ENCODE measurements at regions not wholly inside any gene's neighbourhood (a gene's known extent, or its start where the extent isn't known, plus 50 kb on each side); places are given as distances from the start of the nearest gene placed in this dataset.

- ATAC-seq = no peak
Measured at GRCh38 chr14:61129168-61129745, 148.2 kb downstream of the SLC38A6 start.

DNA sequence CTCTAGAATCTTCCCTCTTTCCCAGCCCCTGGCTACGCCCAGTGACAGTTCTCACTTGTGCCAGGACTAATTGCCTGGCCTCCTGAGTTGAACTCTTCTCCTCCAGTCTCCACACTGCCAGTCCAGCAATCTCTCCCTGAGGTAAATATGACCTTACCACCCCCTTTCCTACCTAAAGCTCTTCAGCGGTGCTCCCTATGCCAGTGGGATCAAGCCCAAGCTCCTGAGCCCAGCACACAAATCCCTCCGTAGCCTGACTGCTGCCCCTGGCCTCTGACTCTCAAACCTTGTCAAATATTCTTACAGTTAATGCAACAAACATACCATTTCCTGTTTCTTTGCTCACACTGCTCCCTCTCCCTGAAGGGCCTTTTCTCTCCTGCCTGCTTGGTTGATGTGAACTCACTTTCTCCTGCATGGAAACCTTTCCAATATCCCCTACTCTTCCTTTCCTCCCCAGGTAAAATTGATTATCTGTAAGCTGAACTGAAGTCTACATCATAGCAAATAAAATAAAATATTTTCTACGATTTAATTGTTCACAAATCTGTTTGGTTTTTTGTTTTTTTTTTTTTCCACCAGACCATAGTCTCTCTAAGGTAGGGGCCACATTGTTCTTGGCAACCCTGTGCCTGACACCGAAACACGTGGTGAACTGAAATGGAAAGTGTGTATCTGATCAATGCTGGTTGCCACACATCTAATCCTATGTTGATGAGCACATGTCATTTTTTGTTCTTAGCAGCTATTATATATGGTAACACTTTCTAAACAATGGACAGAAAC is 147.5 kb downstream of the SLC38A6 start:
- ATAC-seq = no peak

DNA sequence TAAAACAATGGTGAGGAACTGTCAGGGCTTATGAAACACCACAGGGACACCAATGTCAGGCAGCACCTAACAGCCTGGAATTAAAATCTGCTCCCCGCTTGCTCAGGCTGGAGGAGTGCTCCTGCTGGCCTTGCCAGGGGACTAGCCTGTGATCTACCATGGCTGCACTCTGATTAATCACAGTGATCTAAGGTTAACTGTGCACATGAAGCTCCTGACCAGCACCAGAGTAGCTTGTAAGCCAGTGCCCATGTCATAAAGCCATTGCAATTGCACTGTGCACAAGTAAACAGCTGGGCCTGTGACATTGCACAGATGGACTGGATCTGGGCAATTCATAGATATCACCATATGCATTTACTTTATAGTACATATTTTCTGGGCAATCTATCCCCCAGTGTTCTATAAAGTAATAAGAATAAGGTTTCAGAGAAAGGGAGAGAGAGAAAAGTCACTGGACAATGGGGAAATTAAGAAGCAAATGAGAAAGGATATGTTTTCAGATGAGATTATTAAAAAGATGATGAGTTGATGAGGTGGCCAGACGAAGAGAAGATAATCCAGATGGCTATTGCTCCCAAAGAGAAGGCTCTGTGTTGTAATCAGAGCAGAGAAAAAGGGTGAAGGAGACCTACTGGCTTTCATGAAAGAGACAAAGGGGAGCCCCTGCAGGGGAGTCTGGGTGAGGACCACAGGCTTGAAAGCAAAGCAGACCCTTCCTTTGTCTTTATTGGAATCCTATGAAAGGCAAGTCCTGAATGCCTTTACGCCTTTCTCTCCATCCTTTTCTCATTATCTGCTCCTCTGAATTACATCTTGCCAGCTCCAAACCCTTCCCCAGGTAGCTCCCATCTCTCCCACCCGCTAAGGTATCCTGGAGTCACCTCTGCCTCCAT is 145.8 kb downstream of the SLC38A6 start:
- ATAC-seq = no peak

DNA sequence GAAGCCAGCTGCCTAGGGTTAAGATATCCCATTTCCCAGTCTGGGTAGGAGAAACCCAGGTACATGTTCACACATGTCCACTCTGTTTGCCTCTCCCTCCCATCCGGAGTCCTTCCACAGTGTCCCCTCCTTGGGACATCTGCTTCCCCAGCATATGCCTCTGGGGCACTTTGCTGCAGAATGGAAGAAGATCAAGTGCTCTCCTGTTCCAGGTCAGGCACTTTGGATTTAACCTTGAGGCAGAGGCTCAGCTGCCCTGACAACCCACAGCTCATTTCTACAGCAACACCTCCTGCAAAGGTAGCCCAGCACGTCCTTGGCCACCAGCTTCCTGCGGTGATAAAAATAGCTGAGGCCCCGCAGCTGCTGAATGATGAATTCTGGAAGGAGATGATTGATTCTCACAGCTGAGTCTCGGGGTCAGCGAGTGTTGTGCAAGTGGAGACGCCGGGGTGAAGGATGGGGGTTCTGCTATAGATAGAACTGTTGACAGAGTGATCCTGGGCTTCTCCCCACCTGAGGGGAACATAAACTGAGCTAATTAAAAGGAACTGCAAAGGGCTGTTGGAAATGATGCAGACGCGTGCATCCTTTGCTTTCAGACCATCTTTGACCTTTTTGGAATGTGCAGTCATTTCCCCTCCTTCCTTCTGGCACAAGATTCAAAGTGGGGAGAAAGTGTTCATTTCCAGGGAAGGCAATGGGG is 145.0 kb downstream of the SLC38A6 start:
- ATAC-seq = no peak

- no peak for ATAC-seq
Measured at GRCh38 chr14:61125041-61125866, 144.2 kb downstream of the SLC38A6 start.

DNA sequence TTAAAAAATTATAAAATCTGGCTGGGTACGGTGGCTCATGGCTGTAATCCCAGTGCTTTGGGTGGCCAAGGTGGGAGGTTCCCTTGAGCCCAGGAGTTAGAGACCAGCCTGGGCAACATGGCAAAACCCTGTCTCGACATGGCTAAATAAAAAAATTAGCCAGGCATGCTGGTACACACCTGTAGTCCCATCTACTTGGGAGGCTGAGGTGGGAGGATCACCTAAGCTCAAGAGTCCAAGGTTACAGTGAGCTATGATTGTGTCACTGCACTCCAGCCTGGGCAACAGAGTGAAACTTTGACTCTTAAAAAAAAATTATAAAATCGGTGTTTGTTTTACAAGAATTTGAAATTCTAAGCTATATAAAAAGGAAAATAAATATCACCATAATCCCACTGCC is 141.8 kb downstream of the SLC38A6 start:
- no peak for ATAC-seq

GRCh38 chr14:61121355-61121787 is 140.3 kb downstream of the SLC38A6 start:
- no peak for ATAC-seq

DNA sequence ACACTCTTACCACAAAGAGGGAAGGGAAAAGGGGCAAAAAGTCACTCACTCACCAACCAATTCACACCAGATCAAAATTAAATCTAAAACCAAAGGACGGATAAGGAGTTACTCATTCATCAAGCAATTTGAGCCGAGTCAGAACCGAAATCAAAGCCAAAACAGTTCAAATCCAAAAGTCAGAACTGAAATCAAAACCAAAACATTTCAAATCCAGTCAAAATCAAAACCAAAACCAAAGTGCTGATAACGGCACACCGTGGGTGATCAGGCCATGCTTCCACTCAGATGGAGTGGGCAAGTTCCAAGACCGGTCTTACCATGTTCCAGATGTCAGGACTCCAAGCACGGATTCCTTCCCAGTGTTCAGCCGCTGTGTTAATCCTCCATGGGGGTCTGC is 139.5 kb downstream of the SLC38A6 start:
- peak; percentile 17 to 28 for ATAC-seq

DNA sequence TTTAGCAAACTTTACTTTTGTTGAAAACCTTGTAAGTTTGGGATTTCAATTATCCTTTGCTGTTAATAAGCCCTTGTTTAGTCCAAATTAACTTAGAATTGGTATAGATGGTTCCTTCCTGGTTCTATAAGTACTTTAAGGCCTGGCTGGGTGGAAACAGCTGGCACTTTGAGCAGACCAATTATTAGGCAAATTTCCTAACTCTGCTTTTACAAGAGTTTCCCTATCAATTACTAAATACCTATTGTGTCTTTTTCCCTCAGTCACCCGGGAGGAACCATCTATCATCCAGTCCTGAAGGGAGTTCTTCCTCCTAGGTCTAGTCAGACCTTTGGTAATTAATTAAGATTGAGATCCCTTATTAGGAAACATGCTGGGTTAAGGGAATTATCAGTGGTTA is 138.0 kb downstream of the SLC38A6 start:
- ATAC-seq = no peak

DNA sequence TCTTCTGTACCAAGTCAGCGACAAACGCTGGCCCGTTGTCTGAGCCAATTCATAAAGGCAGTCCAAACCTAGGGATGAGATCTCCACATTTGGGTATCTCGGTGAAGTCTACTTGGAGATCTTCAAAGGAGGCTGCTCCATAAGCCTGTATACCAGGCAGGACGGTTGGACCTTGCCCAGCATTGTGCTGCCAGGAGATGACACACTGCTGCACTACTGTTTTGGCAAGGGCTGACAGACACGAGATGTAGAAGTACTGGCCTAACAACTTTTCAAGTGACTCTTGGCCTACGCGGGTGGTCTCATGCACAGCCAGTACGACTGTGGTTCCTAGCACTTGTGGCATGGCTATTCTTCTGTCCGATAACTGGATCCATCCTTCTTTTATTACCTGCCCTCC is 135.3 kb downstream of the SLC38A6 start:
- no peak for ATAC-seq

DNA sequence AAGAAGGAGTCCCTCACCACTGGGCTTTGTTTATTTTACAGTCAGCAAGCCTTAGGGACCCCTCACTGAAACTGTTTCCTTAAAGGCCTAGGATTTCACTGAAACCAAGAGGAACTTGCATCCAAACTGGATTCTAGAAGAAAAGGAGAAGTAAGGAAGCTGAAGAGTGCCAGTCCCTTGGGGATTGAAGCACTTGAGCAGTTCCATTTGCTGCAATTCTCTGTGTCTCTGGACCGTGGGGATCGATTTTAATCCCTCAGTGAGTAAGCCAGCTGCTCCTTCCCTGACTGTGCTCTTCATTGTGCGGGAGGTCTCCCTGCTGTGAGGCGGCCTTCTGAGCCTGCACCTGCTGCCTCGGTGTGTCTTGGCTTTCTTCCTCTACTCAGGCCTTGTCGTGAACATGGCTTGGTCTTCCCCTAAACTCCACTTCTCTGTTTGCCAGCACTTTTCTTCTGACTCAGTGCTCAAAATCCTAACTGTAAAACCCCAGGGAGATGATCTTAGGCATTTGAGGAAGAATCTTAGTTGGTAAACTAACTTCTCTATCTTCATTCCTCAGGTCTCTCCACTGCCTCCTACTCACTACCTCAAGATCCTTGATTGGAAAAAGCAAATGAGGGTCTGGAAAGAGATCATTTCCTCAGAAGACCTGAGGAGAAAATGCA is 132.6 kb downstream of the SLC38A6 start:
- ATAC-seq = no peak

- ATAC-seq = no peak
Measured at GRCh38 chr14:61112506-61112905, 131.5 kb downstream of the SLC38A6 start.

GRCh38 chr14:61111731-61112130 is 130.7 kb downstream of the SLC38A6 start:
- no peak for ATAC-seq

GRCh38 chr14:61111209-61111665 is 130.2 kb downstream of the SLC38A6 start:
- no peak for ATAC-seq

- no peak for ATAC-seq
Measured at GRCh38 chr14:61110316-61111082, 129.5 kb downstream of the SLC38A6 start.

- no peak for ATAC-seq
Measured at GRCh38 chr14:61109288-61109687, 128.2 kb downstream of the SLC38A6 start.

GRCh38 chr14:61108496-61109141 is 127.6 kb downstream of the SLC38A6 start:
- ATAC-seq = no peak

GRCh38 chr14:61107869-61108493 is 126.9 kb downstream of the SLC38A6 start:
- ATAC-seq = no peak

DNA sequence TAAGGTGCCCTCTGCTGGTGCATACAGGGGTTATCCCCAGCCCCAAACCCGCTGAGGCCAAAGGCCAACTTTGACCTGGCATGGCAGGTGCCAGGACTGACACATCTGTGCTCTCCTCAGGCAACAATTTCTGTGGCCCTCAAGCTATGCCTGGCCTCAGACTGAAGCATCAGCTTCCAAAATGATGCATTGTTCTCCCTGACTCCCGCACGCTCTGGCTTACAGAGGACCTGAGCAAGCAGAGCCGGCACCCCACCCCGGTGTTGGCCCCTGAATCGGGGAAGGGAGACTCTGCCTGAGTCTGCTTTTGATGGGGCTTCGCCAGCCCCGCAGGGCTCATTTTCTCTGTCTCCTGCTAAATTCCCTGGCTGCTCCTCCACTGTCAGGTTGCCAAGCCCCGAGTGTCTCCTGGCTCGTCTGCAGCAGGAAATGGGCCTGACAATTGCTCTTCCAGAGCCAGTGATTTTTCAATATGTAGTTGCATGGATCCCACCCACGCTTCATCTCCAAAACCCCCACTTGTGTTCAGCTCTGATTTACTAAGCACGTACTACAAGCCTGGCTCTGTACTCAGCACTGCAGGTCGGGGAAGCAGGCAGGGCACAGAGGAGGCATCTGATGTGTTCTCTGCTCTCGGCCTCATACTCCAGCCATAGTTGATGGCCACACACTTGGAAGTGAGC is 126.1 kb downstream of the SLC38A6 start:
- no peak for ATAC-seq

All from activated CD4-positive, CD25-positive, alpha-beta regulatory T cell treated with anti-CD3 and anti-CD28 coated beads, Interleukin-2, amount 50 U/mL, for 24 hours (primary cell).